ENCODE measurements at regions not wholly inside any gene's neighbourhood (a gene's known extent, or its start where the extent isn't known, plus 50 kb on each side); places are given as distances from the start of the nearest gene placed in this dataset.

DNA sequence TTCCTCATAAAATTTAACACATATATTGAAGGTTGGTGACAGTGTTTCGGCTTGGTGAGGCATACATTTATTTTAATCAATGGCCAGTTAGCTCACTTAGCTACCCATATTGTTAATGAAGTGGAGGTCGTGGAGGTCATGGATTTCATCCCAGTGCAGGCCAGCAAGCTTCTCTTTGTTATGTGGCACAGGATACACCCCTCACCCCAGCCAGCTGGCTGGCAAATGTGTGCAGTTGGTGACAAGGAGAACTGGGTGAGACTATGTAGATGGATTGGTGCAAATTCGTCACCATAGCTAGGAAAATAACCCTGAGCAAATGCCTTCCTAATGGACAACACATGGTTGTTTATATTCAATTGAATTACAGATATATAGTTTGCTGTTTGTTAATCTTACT is 50.5 kb upstream of the FOXP2 start:
- Histone ChIP-seq H3K9me3 (ENCODE audit: severe bottlenecking) (no peaks in the 10 kb centered on the region), H3K27me3 (ENCODE audit: insufficient read depth, poor library complexity, severe bottlenecking) (no peaks in the 10 kb centered on the region), H3K36me3 (ENCODE audit: low read depth) (no peaks in the 10 kb centered on the region), H3K4me3 (ENCODE audit: severe bottlenecking) (no peak overlapping the region), H3K27ac (ENCODE audit: poor library complexity, severe bottlenecking) (no peak overlapping the region), H3K4me1 (ENCODE audit: insufficient read depth, poor library complexity, severe bottlenecking) (no peaks in the 10 kb centered on the region)
- DNase-seq (ENCODE audit: low spot score) (no peak), ATAC-seq (ENCODE audit: low read depth) (no peak)
- TF ChIP-seq, protein P1, sequence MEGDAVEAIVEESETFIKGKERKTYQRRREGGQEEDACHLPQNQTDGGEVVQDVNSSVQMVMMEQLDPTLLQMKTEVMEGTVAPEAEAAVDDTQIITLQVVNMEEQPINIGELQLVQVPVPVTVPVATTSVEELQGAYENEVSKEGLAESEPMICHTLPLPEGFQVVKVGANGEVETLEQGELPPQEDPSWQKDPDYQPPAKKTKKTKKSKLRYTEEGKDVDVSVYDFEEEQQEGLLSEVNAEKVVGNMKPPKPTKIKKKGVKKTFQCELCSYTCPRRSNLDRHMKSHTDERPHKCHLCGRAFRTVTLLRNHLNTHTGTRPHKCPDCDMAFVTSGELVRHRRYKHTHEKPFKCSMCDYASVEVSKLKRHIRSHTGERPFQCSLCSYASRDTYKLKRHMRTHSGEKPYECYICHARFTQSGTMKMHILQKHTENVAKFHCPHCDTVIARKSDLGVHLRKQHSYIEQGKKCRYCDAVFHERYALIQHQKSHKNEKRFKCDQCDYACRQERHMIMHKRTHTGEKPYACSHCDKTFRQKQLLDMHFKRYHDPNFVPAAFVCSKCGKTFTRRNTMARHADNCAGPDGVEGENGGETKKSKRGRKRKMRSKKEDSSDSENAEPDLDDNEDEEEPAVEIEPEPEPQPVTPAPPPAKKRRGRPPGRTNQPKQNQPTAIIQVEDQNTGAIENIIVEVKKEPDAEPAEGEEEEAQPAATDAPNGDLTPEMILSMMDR (IDR thresholded peaks at IDR 0.05; ENCODE audit: poor library complexity, severe bottlenecking) = no peak

DNA sequence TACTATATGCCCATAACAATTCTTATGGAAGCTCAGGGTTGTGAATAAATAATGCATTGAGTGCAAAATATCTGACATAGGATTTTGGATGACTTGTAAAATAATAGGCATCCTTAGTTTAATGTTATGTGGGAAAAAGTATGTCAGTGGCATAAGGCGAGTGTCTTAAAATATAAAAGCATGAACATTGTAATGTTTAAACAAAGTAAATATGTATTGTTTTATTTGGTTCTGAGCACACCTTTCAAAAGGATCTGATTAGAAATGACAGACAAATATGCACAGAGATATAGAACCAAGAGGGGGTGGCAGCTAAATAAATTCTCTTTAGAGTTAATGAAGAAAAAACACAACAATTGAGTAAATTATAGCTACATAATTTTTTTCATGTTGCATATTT is 51.3 kb upstream of the FOXP2 start:
- ATAC-seq (ENCODE audit: low read depth) (no peak), DNase-seq (ENCODE audit: low spot score) (no peak)
- no peaks in the 10 kb centered on the region for H3K4me1 ChIP-seq (ENCODE audit: insufficient read depth, poor library complexity, severe bottlenecking)
- H3K9me3 ChIP-seq (ENCODE audit: severe bottlenecking) = no peaks in the 10 kb centered on the region
- no peak overlapping the region for H3K4me3 ChIP-seq (ENCODE audit: severe bottlenecking)
- no peaks in the 10 kb centered on the region for H3K36me3 ChIP-seq (ENCODE audit: low read depth)
- TF ChIP-seq, protein P1 (IDR thresholded peaks at IDR 0.05; ENCODE audit: poor library complexity, severe bottlenecking) = no peak
- no peaks in the 10 kb centered on the region for H3K27me3 ChIP-seq (ENCODE audit: insufficient read depth, poor library complexity, severe bottlenecking)
- H3K27ac ChIP-seq (ENCODE audit: poor library complexity, severe bottlenecking) = no peak overlapping the region

DNA sequence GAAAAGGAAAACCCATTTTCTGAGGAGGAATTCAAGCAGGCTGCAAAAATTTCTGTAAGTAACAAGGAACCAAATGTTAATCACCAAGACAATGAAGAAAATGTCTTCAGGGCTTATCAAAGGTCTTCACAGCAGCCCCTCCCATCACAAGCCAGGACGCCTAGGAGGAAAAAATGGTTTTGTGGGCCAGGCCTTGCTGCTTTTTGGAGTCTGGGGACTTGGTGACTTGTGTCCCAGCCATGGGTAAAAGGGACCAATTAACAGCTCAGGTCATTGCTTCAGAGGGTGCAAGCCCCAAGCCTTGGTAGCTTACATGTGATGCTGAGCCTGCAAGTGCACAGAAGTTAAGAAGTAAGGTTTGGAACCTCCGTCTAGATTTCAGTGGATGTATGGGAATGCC is 55.7 kb upstream of the FOXP2 start:
- Histone ChIP-seq H3K27ac (ENCODE audit: poor library complexity, severe bottlenecking) (no peak overlapping the region), H3K27me3 (ENCODE audit: insufficient read depth, poor library complexity, severe bottlenecking) (no peaks in the 10 kb centered on the region), H3K4me3 (ENCODE audit: severe bottlenecking) (no peak overlapping the region), H3K4me1 (ENCODE audit: insufficient read depth, poor library complexity, severe bottlenecking) (no peaks in the 10 kb centered on the region), H3K9me3 (ENCODE audit: severe bottlenecking) (no peaks in the 10 kb centered on the region), H3K36me3 (ENCODE audit: low read depth) (no peaks in the 10 kb centered on the region)
- no peak for DNase-seq (ENCODE audit: low spot score)
- TF ChIP-seq, protein P1 (IDR thresholded peaks at IDR 0.05; ENCODE audit: poor library complexity, severe bottlenecking) = no peak
- no peak for ATAC-seq (ENCODE audit: low read depth)

DNA sequence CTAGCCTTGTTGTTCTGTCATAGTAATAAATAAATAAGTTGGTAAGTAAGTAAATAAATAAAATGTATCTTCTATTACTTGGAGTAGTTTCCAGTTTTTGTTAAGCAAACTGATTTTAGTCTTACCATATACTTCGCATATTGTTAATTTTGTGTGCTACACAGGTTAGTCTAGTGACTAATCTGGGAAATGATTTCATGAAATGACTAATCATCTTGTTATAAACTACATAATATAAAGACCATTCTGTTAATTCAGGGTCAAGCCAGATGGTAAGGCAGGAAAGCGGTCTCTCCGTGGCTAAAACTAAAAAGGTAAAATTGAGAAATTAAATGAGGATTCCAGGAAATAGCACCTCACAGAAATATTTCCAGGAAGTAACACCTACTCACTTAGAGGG is 58.5 kb upstream of the FOXP2 start:
- Histone ChIP-seq H3K4me3 (ENCODE audit: severe bottlenecking) (no peak overlapping the region), H3K4me1 (ENCODE audit: insufficient read depth, poor library complexity, severe bottlenecking) (no peaks in the 10 kb centered on the region), H3K36me3 (ENCODE audit: low read depth) (no peaks in the 10 kb centered on the region), H3K9me3 (ENCODE audit: severe bottlenecking) (no peaks in the 10 kb centered on the region), H3K27ac (ENCODE audit: poor library complexity, severe bottlenecking) (no peak overlapping the region), H3K27me3 (ENCODE audit: insufficient read depth, poor library complexity, severe bottlenecking) (no peaks in the 10 kb centered on the region)
- DNase-seq (ENCODE audit: low spot score) = no peak
- TF ChIP-seq, protein P1 (IDR thresholded peaks at IDR 0.05; ENCODE audit: poor library complexity, severe bottlenecking) = no peak
- peak; percentile 27; the same call in 1 of the 3 replicates for ATAC-seq (ENCODE audit: low read depth)

DNA sequence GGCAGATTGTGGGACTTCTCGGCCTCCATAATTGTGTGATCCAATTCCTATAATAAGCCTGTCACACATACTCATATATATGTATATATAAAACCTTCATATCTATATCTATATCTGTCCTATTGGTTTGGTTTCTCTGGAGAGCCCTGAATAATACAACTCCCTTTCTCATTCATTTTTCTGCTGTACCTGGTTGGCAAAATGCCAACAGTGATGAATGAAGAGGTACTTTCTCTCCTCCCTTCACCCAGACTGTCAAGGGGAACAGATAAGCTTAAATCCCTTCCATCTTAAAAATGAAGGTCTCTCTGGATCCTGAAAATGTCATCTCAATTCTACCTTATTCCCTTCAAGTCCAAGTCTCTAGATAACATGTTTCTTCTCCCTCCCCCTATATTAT is 60.3 kb upstream of the FOXP2 start:
- H3K27ac ChIP-seq (ENCODE audit: poor library complexity, severe bottlenecking) = no peak overlapping the region
- no peak overlapping the region for H3K4me3 ChIP-seq (ENCODE audit: severe bottlenecking)
- no peaks in the 10 kb centered on the region for H3K9me3 ChIP-seq (ENCODE audit: severe bottlenecking)
- no peaks in the 10 kb centered on the region for H3K27me3 ChIP-seq (ENCODE audit: insufficient read depth, poor library complexity, severe bottlenecking)
- no peak for DNase-seq (ENCODE audit: low spot score)
- no peaks in the 10 kb centered on the region for H3K36me3 ChIP-seq (ENCODE audit: low read depth)
- no peaks in the 10 kb centered on the region for H3K4me1 ChIP-seq (ENCODE audit: insufficient read depth, poor library complexity, severe bottlenecking)
- TF ChIP-seq, protein P1 (IDR thresholded peaks at IDR 0.05; ENCODE audit: poor library complexity, severe bottlenecking) = no peak
- ATAC-seq (ENCODE audit: low read depth) = no peak
